Esophagus squamous epithelium (tissue), 4 donors: ENCODE measurements at regions not wholly inside any gene's neighbourhood (a gene's known extent, or its start where the extent isn't known, plus 50 kb on each side); places are given as distances from the start of the nearest gene placed in this dataset.

Source experiments
- CTCF ChIP-seq, 6 experiments: fragments of 450-650 bp in 4 of 6; fragments of 200-600 bp in 2 of 6; sonication (generic) in 2 of 6; IDR thresholded peaks; one replicate each; pipeline ENCODE4 v1.5.1; 2016 to 2019; ENCODE audit warnings: antibody characterized with exemption in 6 of 6, mild to moderate bottlenecking in 4 of 6, moderate library complexity in 4 of 6
- POLR2A ChIP-seq, 4 donors: fragments of 450-650 bp; IDR thresholded peaks; one replicate each; pipeline ENCODE4 v1.6.1; 2017; ENCODE audit warnings: antibody characterized with exemption in 4 of 4, mild to moderate bottlenecking in 4 of 4, moderate library complexity in 3 of 4

- TF ChIP-seq CTCF (IDR thresholded peaks at IDR 0.05) (no peak), POLR2A (IDR thresholded peaks at IDR 0.05) (no peak)
Observed at GRCh38 chr7:124449896-124450295, 315.7 kb downstream of the GPR37 start.
